ENCODE measurements at regions not wholly inside any gene's neighbourhood (a gene's known extent, or its start where the extent isn't known, plus 50 kb on each side); places are given as distances from the start of the nearest gene placed in this dataset.

DNA sequence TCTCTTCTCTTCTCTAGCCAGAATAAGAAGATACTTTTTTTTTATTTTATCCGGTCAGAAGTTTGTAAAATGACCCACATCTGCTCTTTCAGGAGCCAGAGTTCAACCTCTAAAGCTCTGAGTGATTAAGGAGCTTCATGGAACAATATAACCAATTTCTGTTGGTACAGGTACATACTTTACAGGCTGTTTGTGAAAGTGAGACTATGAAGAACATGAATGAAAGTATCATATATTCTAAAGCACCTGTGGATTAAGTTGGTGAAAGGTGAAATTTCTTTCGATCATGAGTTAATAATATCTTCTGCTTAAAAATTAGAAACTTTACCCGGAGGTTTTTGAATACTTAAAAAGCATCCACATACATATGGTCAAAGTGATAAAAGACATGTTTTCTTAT, 65.2 kb downstream of the DMRT2 start:
- no peak overlapping the region for H3K27ac ChIP-seq
- peaks cover 3% of the 10 kb centered on the region for H3K27me3 ChIP-seq
- no peaks in the 10 kb centered on the region for H3K36me3 ChIP-seq
- no peaks in the 10 kb centered on the region for H3K9me3 ChIP-seq
- TF ChIP-seq CTCF (IDR thresholded peaks at IDR 0.05) (no peak), POLR2AphosphoS5 (IDR thresholded peaks at IDR 0.05) (no peak)
- H3K4me3 ChIP-seq = no peak overlapping the region
- DNase-seq (ENCODE audit: low spot score in 2 of 2) = no peak
- WGBS = 85% methylated on average over 3 of the region's 3 CpGs
- H3K4me1 ChIP-seq = no peaks in the 10 kb centered on the region

DNA sequence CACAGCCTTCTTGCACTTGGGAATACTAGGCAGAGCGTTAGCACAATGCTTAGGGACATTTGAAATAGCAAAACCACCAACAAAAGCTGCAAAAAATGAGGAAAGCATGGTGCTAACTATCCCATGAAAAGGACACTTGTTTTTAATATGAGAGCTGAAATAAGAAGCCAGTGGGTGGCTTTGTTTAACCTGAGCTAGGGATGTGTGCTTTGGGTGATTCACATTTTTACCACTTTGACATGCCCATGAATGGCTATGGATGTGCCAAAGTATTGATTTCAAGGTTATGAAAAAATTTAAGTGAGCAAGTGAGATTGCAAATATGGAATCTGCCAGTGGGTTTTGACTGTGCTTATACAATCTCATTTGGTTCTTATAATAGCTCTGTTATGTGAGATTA, 67.3 kb downstream of the DMRT2 start:
- Histone ChIP-seq H3K4me1 (no peaks in the 10 kb centered on the region), H3K4me3 (no peak overlapping the region), H3K27ac (no peak overlapping the region), H3K27me3 (peaks cover 3% of the 10 kb centered on the region), H3K9me3 (no peaks in the 10 kb centered on the region), H3K36me3 (no peaks in the 10 kb centered on the region)
- no peak for DNase-seq (ENCODE audit: low spot score in 2 of 2)
- TF ChIP-seq POLR2AphosphoS5 (IDR thresholded peaks at IDR 0.05) = no peak
- WGBS = 88% methylated on average over 1 of the region's 1 CpG

GRCh38 chr9:1120500-1121165, 70.5 kb downstream of the DMRT2 start:
- TF ChIP-seq POLR2AphosphoS5 (IDR thresholded peaks at IDR 0.05) = no peak
- TF ChIP-seq CTCF (IDR thresholded peaks at IDR 0.05) = no peak
- TF ChIP-seq EP300 (IDR thresholded peaks at IDR 0.05) = no peak
- TF ChIP-seq POLR2A (IDR thresholded peaks at IDR 0.05) = no peak
- Histone ChIP-seq H3K4me3 (no peak overlapping the region), H3K9me3 (no peaks in the 10 kb centered on the region), H3K36me3 (no peaks in the 10 kb centered on the region), H3K4me1 (no peaks in the 10 kb centered on the region), H3K27me3 (peaks cover 3% of the 10 kb centered on the region), H3K27ac (no peak overlapping the region)
- no peak for DNase-seq (ENCODE audit: low spot score in 2 of 2)
- 49% methylated on average over 6 of the region's 6 CpGs for WGBS

GRCh38 chr9:1125741-1126140, 75.6 kb downstream of the DMRT2 start:
- Histone ChIP-seq H3K27ac (no peak overlapping the region), H3K27me3 (no peaks in the 10 kb centered on the region), H3K4me3 (no peak overlapping the region), H3K36me3 (no peaks in the 10 kb centered on the region), H3K9me3 (no peaks in the 10 kb centered on the region), H3K4me1 (no peaks in the 10 kb centered on the region)
- WGBS = 39% methylated on average over 2 of the region's 2 CpGs
- DNase-seq (ENCODE audit: low spot score in 2 of 2) = no peak
- TF ChIP-seq EP300 (IDR thresholded peaks at IDR 0.05) = no peak
- TF ChIP-seq CTCF (IDR thresholded peaks at IDR 0.05) = no peak
- no peak for TF ChIP-seq POLR2A (IDR thresholded peaks at IDR 0.05)
- no peak for TF ChIP-seq POLR2AphosphoS5 (IDR thresholded peaks at IDR 0.05)

DNA sequence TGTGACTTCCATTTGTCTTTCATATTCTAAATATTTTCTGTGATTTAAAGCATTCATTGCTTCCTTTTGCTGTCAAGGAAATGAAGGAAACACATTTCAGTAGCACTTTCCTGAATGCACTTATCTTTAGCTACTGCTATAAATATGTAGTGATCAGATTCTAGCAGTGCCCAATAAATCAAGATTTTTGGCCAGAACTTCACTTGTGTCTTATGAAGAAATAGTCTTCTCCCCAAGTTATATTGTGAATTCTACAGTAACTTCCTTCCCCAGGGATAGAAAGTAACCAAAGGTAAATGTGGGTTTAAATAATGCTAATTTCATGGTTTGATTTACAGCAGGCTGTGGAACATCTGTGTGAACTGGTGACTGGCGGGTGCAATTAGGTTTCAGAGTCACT, 77.9 kb downstream of the DMRT2 start:
- WGBS = 89% methylated on average over 1 of the region's 1 CpG
- no peaks in the 10 kb centered on the region for H3K36me3 ChIP-seq
- H3K27ac ChIP-seq = no peak overlapping the region
- no peaks in the 10 kb centered on the region for H3K4me1 ChIP-seq
- H3K4me3 ChIP-seq = no peak overlapping the region
- TF ChIP-seq EP300 (IDR thresholded peaks at IDR 0.05) (no peak), POLR2AphosphoS5 (IDR thresholded peaks at IDR 0.05) (no peak), POLR2A (IDR thresholded peaks at IDR 0.05) (no peak), CTCF (IDR thresholded peaks at IDR 0.05) (no peak)
- no peaks in the 10 kb centered on the region for H3K27me3 ChIP-seq
- H3K9me3 ChIP-seq = no peaks in the 10 kb centered on the region
- no peak for DNase-seq (ENCODE audit: low spot score in 2 of 2)

GRCh38 chr9:1129382-1129781, 79.2 kb downstream of the DMRT2 start:
- 34% methylated on average over 4 of the region's 4 CpGs for WGBS
- no peak for DNase-seq (ENCODE audit: low spot score in 2 of 2)
- H3K4me1 ChIP-seq = no peaks in the 10 kb centered on the region
- H3K27me3 ChIP-seq = no peaks in the 10 kb centered on the region
- TF ChIP-seq POLR2A (IDR thresholded peaks at IDR 0.05) (no peak), EP300 (IDR thresholded peaks at IDR 0.05) (no peak), POLR2AphosphoS5 (IDR thresholded peaks at IDR 0.05) (no peak), CTCF (IDR thresholded peaks at IDR 0.05) (no peak)
- H3K9me3 ChIP-seq = no peaks in the 10 kb centered on the region
- H3K4me3 ChIP-seq = no peak overlapping the region
- H3K36me3 ChIP-seq = no peaks in the 10 kb centered on the region
- H3K27ac ChIP-seq = no peak overlapping the region

Measured in suprapubic skin (tissue), 4 donors.